ENCODE measurements at regions not wholly inside any gene's neighbourhood (a gene's known extent, or its start where the extent isn't known, plus 50 kb on each side); places are given as distances from the start of the nearest gene placed in this dataset.

GRCh38 chr5:18736051-18736398 is 1101.8 kb downstream of the TAF11L14 start:
- TF ChIP-seq CTCF (IDR thresholded peaks at IDR 0.05; ENCODE audit: control extremely low read depth in 1 of 3, insufficient read depth in 1 of 3, low read depth in 1 of 3, low read length in 3 of 3) (no peak), JUND (IDR thresholded peaks at IDR 0.05; ENCODE audit: low read length) (no peak), SP4 (IDR thresholded peaks at IDR 0.05; ENCODE audit: low read length) (no peak), POLR2A (IDR thresholded peaks at IDR 0.05; ENCODE audit: control extremely low read depth in 1 of 2, low read depth in 2 of 2, low read length in 2 of 2) (no peak)

Measured in H1 (cell line).